HG02870 (cell line): ENCODE measurements at regions not wholly inside any gene's neighbourhood (a gene's known extent, or its start where the extent isn't known, plus 50 kb on each side); places are given as distances from the start of the nearest gene placed in this dataset.

Experiments
- ATAC-seq: cut with Tn5 transposase; IDR thresholded peaks from one replicate; pipeline ENCODE4 v1.9.1; 2021; ENCODE audit warnings: mild to moderate bottlenecking, moderate library complexity; ENCODE audit not compliant: unreplicated experiment

DNA sequence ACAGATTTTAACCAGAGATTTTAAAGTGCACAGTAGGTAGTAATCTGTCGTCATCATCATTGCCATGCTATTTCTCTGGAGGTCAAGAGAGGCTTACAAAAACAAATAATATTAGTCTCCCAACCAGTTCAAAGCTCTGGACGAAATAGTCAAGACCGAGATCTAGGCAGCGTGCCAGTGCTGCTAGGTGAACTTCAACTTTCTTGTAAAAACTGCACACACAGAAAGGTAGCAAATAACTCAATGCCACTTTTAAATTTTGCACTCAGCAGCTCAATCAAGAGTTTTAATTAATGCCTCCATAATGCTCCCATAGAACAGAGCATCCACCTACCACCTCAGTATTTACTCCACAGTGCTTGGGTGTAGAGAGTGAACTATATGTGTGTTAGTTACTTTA lies 656.8 kb downstream of the IRX1 start:
- ATAC-seq: no peak

DNA sequence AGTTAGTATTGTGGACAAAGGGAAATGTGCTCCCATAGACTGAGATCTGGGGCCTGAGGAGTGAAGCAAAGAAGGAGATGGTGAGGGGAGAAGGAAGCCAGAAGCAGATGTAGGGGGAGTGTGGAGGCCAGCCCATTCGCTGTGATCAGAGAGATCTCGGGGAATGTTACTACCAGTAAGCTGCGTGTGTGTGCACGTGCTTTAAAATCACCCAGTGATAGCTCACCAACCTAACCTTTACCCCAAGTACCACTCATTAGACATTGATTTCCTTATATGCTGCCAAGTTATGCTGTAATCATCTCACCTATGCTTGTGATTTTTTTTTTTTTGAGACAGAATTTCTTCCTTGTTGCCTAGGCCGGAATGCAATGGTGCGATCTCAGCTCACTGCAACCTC lies 659.1 kb downstream of the IRX1 start:
- ATAC-seq: no peak

DNA sequence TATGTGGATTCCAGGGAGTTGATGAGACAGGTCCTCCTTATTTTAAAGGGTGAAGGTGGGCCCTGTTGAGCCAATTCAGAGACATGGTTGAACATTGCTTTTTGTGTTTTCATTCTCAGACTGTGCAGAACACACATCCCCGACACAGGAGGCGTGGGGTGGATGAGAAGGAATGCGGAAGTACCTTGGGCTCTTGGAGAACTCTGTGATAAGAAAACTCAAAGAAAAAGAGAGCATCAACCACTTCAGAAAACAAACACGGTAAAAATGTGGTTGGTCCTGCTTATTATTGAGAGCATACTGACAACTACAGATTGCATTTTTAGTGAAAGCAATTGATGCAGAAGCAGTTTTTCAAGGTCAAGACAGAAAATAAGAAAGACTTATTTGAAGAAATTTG lies 659.8 kb downstream of the IRX1 start:
- no peak for ATAC-seq

DNA sequence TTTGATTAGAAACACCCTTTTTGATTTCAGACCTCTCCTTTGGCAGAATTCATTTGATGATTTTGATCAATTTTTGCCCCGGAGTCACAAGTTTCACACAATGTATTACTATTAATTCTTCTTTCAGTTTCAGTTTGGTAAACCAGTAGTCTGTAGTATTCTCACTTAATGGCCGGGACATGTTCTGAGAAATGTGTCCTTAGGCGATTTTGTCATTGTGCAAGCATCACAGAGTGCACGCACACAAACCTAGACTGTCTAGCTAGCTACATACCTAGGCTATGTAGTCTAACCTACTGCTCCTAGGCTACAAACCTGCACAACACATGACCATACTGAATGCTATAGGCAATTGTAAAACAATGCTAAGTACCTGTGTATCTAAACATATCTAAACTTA lies 662.5 kb downstream of the IRX1 start:
- ATAC-seq: no peak

DNA sequence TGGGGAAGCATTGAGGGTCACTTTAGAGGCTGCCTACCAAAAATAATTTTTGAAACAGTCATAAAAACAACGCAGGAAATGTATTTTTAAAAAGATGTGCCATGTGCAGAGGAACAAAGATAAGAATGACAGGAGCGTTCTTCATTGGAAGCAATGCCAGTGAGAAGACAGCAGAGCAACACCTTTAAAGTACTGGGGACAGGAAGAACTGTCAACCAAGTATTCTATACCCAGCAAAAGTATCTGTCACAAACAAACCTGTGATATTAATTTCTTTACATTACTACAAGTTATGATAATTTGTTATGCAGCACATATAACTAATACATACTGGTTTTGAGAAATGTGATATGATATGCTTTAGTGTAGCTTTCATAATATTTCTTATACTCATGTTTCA lies 675.6 kb downstream of the IRX1 start:
- no peak for ATAC-seq

DNA sequence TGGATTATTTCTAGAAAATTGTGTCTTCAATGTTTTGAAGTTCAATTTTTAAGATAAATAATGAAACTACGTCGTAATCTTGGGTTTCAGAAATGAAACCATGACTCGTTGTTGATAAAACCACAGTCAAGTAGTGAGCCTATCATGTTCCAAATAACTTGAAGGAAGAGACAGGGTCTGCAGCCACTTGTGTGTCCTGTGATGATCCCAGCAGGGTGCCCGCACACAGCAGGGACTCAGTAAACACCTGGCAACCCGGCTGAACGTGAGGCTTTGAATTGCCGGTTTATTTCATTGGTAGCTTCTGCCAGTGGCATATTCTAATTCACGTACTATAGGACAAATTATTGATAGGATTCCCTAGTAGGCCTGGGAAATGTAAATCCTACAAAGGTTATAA lies 679.6 kb downstream of the IRX1 start:
- no peak for ATAC-seq

DNA sequence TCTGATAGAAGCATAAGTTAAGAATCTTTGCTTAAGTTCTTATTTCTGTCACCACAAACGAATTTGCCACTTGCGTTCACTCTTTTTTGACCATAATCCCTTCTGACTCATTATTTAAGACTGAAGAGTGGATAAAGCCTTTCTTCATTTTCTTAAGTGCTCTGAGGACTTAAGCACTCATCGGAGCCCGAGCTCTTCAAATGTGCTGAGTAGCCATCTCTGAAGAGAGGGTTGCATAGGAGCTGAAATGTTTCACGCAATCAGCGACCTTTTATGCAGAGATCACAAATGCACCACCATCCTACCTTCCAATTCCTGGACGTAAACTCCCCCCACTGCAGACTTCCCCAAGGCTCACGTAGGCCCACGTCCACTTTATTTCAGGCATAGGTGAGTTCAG lies 699.2 kb downstream of the IRX1 start:
- no peak for ATAC-seq

DNA sequence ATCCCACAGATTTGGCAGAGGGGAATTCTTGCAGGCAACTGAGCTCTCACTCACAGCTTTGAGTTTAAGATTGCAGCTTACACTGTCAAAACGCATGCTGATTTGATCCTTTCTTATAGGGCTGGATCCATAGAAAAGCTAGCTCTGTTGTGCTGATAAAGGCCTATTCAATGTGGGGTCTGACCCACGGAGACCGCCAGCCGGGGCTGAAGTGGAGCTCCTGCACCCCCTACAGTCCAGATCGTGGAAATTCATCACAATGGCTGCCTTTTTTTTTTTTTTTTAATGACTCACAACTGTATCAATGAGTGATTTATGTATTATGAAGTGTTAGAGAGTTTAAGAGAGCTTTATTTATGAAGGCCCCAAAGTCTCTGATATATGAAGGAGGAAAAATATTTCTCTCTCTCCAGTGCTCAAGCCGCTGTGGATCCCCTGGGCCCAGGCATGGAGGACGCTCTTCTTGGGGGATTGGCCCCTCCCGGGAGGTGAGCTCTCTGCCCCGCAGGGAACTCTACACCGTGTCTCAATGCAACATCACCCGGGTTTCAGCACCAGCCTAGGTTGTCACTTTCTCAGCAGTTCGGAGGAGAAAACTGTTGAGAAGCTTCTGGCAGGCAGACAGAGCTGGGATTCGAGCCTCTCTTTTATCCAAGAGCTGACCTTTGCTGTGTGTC lies 700.2 kb downstream of the IRX1 start:
- no peak for ATAC-seq

DNA sequence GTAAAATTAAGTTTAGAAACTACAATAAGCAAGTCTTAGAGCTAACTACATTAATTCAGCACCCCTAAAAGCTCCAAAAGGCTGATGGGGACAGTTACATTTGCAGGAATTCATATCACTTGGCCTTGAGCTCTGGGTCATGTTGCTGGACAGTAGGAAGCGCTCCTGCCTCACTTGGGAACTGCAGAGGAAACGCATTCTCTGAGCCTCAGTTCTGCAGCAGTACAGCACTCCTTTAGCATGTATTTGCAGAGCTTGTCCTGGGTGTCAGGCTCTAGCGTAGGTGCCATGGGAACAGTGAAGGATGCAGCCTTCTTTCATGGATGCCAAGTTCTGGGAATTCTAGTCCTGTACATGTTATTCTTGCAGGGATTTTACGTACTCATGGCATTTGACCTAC lies 710.4 kb downstream of the IRX1 start:
- no peak for ATAC-seq

DNA sequence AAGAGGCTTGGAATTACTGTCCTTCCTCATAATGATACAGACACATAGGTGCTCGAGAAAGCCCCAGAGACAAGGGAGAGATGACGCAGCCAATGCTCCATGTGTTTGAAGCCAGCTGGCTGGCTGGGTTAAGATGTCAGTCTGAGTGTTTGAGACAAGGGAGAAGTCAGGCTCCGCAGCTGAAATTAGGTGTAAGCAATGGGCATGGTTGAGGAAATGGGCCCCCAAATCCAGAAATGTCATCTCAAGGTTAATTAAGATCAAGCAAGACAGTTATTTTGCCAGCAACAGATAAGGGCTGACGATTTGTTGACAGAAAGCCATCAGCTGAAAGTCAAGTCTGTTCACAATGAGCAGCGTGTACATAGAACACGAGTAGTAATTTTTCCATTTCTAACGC lies 713.4 kb downstream of the IRX1 start:
- no peak for ATAC-seq

DNA sequence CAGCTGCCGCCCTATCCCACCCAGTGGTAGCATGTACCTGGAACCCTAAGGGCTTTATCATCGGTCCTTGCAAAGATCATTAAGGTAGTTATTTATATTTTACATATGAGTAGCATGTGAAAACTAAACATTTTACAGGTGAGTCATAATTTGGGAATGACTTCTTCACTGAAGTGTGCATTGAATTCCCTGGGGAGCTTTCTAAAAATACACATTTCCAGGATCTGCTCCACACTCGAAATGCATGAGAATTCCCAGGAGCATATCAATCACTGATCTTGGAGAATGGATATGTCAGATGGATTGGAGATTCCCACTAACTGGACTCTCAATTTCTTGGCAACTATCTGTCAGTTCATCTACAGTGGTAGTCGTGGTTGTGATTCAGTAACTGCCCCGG lies 717.5 kb downstream of the IRX1 start:
- ATAC-seq: no peak

DNA sequence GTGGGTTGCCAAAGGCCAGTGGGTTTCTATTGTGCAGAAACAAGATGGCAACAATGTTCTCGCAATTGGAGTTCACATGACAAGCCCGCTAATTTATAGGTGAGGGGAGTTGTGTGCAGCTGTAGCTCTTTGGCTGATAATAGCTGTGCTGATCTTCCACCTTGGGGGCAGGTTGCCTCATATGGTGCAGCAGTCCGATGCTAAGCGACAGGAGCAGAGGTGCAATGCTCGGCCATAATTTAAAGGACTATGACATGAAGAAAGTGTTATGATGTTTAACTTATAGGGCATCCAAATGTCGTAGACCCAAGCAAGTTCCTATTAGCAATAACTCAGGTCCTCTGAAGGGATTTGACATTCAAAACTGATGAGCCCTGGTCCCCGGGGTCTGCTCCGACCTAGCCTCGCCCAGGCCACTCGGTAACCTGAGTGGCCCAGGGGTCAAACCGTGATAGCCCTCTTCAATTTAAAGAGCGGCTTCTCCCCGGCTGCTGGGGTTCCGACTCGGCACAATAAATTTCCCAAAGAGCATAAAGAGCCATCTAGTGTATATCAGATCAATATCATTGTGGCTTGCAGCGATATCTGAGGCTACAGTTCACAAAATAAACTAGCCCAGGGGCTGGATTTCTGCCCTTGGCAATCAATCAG lies 724.0 kb downstream of the IRX1 start:
- ATAC-seq: no peak

DNA sequence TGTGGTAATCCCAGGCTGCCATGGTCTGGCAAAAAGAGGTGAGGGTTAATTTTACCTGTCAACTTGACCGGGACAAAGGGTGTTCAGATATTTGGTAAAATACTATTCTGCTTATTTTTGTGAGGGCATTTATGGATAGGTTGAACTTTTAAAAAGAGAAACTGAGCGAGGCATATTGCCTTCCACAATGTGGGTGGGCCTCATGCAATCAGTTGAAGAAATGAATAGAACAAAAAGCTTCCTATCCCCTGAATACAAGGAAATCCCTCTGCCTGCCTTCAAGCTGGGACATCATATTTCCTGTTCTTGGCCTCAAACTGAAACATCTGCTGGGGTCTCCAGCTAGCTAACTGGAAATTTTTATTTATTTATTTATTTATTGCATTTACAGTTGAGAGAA lies 734.7 kb downstream of the IRX1 start:
- ATAC-seq: no peak

DNA sequence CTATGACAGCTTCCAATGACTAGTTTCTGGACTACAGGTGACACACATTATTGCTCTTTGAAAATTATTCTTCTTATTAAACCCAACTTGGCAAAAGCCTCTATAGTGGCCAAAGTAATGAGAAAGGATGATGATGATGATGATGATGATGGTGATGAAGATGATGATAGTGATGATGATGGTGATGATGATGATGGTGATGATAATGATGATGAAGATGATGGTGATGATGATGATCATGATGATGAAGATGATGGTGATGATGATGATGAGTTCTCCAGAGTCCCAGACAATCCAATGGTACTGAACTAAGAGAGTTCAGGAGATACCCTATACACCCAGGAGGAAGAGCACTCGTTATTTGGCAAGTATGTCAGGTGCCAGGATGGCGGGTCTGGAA lies 739.4 kb downstream of the IRX1 start:
- ATAC-seq: no peak

DNA sequence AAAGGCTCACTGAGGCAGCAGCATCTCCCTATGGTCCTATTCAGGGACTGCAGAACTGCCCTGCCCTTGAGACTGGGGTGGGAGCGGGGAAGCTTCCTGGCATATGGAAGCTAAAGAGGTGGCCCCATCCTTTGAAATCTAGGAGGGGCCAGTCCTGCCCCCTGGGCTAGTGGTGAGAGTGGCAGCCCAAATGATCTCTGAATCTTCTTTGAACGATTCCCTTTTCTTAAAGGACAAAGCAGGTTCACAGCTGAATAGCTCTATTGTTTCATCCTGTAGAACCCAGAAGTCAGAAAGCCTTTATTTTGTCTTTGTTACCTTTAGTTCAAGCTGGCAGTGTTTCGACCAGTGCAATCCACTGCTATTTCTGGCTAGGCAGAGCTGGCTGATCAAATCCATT lies 741.9 kb downstream of the IRX1 start:
- ATAC-seq: no peak

DNA sequence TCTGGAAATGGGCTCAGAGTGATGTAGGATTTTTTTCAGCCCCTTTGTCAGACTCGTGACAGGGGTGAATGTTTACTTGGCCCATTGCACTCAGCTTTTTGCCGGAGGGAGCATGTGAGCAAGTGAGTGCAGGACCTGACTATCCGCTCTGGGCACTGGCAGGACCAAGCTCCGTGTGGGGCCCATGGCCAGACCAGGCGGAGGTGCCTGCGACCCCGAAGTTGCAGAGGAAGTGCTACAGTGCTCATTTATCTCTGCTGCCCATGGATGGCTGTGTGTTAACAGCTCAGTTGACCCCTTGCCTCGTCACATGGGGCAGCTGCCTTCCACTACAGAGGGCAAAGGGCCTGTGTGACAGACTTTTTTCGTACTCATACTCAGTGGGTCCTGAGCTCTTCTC lies 744.3 kb downstream of the IRX1 start:
- ATAC-seq: no peak

DNA sequence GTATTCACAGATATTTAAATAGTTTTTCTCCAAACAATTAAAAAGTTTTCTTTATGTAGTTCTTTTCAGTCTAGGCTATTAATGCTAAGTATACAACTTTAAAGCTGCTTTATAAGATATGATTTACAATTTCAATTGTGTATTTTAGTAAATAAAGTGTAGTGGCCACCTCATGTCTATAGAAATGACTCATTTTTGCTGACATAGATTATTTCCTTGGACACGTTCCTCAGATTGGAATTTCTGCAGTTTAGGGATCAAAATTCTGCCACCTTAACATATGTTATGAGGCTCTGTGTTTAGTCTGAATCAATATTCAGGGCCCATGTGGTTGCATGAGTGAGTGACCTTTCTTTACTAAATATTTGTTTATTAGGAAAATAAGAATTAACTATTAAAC lies 750.2 kb downstream of the IRX1 start:
- ATAC-seq: no peak

DNA sequence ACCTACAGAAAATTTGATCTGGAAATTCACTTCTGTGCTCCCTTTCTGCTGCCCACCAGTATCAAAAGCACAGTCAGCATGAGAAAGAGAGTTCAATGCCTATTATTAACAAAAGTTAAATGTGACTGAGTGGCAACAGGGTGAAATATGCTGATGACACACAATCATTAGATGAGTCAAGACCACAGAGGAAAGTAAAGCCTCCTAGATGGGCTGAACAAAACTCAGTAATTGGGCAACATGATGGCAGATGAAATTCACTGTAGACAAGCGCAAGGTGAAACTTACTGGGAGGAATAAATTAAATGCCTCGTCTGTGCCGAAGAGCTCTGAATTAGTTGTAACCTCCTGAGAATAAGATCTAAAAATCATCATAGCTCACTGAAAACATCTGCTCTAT lies 752.8 kb downstream of the IRX1 start:
- ATAC-seq: no peak

DNA sequence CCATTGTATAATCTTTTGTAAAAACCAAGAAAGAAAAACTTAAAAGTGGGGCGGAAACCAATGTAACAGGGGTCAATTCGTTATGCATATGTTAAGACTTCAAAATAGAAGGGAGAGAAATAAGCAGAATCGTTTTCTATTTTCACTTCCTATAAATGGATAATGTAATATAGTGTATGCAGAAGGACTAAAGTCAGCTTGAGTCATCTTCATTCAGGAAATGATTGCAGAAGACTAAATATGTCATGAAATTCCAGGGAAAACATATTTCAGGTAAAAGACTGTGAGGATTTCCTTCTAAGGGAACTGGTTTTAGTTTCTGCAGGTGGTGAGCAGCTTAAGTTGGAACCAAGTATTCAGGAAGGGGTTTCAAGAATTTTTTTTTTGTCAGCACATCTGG lies 753.3 kb downstream of the IRX1 start:
- ATAC-seq: no peak

DNA sequence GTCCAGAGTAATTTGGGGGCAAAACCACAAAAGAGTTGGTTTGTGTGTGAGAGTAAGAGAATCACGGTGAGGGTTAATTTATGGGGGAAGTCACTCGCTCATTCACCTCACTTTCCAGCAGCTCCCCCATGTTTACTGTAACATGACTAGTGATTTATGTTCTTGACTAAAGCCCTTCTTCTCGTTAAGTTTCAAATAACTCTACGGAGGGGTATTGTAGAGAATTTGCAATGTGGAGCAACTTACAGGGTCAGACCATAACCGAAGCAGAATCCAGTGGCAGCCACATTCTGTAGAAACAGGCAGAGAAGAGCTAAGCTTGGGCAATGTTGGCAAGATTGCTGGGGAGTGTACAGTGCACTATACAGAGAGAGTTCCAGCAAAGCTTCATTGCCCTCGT lies 760.6 kb downstream of the IRX1 start:
- no peak for ATAC-seq

DNA sequence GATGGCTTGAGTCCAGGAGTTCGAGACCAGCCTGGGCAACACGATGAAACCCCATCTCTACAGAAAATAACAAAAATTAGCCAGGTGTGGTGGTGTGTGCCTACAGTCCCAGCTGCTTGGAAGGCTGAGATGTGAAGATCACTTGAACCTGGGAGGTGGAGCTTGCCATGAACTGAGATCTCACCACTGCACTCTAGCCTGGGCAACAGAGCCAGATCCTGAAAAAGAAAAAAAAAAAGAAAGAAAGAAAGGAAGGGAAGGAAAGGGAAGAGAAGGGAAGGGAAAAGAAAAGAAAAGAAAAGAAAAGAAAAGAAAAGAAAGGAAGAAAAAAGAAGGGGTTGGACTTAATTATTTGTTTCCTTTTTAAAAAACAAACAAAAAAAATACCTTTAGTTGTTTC lies 764.2 kb downstream of the IRX1 start:
- ATAC-seq: no peak

DNA sequence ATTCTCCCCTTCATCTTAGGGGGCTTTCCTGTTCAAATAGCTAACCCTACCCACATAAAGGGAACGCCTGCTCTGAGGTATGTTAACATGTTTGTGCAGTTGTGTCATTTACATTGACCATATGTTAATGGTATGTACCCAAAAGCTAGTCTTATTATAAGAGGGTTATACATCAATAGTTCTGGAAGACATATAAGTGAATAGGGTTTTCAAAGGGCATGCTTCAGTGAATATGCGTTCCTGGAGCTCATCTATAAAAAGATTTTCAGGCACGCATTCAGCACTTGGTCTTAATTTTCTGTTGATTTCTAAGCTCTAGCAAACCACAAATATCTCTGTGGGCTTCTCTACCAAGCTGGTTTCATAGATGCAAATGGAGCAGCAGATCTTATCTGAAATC lies 766.1 kb downstream of the IRX1 start:
- ATAC-seq: no peak

DNA sequence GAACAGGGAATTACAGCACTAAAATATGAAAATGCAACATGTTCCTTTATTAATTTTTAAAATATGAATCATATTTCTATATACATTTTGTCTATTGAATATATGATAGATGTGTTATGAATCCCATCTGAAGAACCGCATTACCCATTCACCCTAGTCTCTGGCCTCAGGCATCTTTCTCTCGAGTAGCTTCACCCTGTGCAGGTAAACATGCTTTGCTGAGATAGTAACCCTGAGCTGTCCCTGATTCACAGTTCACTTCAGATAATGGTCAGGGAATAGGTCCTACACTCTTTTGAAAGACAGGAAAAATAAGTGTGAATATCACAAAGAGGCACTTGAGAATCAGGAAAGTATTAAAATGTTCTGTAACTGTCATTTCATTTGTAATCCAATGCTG lies 766.8 kb downstream of the IRX1 start:
- no peak for ATAC-seq
